CD14-positive monocyte (primary cell): ENCODE measurements at regions not wholly inside any gene's neighbourhood (a gene's known extent, or its start where the extent isn't known, plus 50 kb on each side); places are given as distances from the start of the nearest gene placed in this dataset.

Experiments
- DNase-seq, 3 donors: peaks; one replicate each; pipeline ENCODE4 v3.0.0-alpha.2; 2011 to 2022
- H2AFZ ChIP-seq: 2 replicates; pipeline ENCODE4 v1.6.0; 2012; ENCODE audit warnings: mild to moderate bottlenecking, low read depth, low read length, inconsistent platforms; ENCODE audit not compliant: insufficient read depth, poor library complexity, severe bottlenecking
- H3K27ac ChIP-seq, 2 donors: 1 replicate in 1 of 2; 2 replicates in 1 of 2; pipeline ENCODE4 v1.5.1; 2012 to 2013; ENCODE audit warnings: low read length in 2 of 2, control low read depth in 1 of 2, inconsistent platforms in 1 of 2, low read depth in 1 of 2, mild to moderate bottlenecking in 1 of 2
- H3K27me3 ChIP-seq, 2 donors: one replicate each; pipeline versions ENCODE4 v1.6.0 to v1.6.1; 2011 to 2013; ENCODE audit warnings: low read length in 2 of 2; ENCODE audit not compliant: control insufficient read depth in 2 of 2, insufficient read depth in 2 of 2
- H3K36me3 ChIP-seq, 2 donors: replicated peaks in 1 of 2; 1 replicate in 1 of 2; 2 replicates in 1 of 2; pipeline versions ENCODE4 v1.5.1 to v1.6.1; 2012 to 2013; ENCODE audit warnings: low read length in 2 of 2, control low read depth in 1 of 2, inconsistent platforms in 1 of 2, mild to moderate bottlenecking in 1 of 2; ENCODE audit not compliant: insufficient read depth in 2 of 2, control insufficient read depth in 1 of 2
- H3K4me1 ChIP-seq, 2 donors: 1 replicate in 1 of 2; 2 replicates in 1 of 2; pipeline versions ENCODE4 v1.5.1 to v1.6.1; 2012 to 2013; ENCODE audit warnings: low read length in 2 of 2, control low read depth in 1 of 2, inconsistent platforms in 1 of 2, mild to moderate bottlenecking in 1 of 2, moderate library complexity in 1 of 2; ENCODE audit not compliant: insufficient read depth in 2 of 2, control insufficient read depth in 1 of 2
- H3K4me2 ChIP-seq: replicated peaks from 2 replicates; pipeline ENCODE3; 2012; ENCODE audit warnings: low read length, moderate library complexity, mild to moderate bottlenecking; ENCODE audit not compliant: poor library complexity, severe bottlenecking; ENCODE audit errors: extremely low read depth
- H3K4me3 ChIP-seq, 3 experiments: fragments of 200-600 bp in 1 of 3; sonication (generic) in 1 of 3; replicated peaks in 1 of 3; 1 replicate in 2 of 3; 2 replicates in 1 of 3; pipeline ENCODE4 v1.5.1; 2011 to 2013; ENCODE audit warnings: low read length in 3 of 3, mild to moderate bottlenecking in 3 of 3, control low read depth in 2 of 3, low read depth in 2 of 3, inconsistent platforms in 1 of 3, moderate library complexity in 1 of 3
- H3K79me2 ChIP-seq: 2 replicates; pipeline ENCODE4 v1.6.0; 2012; ENCODE audit warnings: mild to moderate bottlenecking, control low read depth, inconsistent platforms, low read length, moderate library complexity; ENCODE audit not compliant: insufficient read depth
- H3K9ac ChIP-seq: 2 replicates; pipeline ENCODE4 v1.6.0; 2017; ENCODE audit warnings: low read length, mild to moderate bottlenecking; ENCODE audit not compliant: insufficient read depth, poor library complexity, severe bottlenecking
- H3K9me3 ChIP-seq, 2 donors: replicated peaks in 1 of 2; 1 replicate in 1 of 2; 2 replicates in 1 of 2; pipeline versions ENCODE4 v1.5.1 to v1.6.1; 2012 to 2013; ENCODE audit warnings: low read length in 2 of 2, control low read depth in 1 of 2; ENCODE audit not compliant: control insufficient read depth in 1 of 2, insufficient read depth in 1 of 2
- H4K20me1 ChIP-seq: 2 replicates; pipeline ENCODE4 v1.6.0; 2012; ENCODE audit warnings: mild to moderate bottlenecking, low read length, control low read depth, moderate library complexity; ENCODE audit not compliant: insufficient read depth
- H3K27ac Mint-ChIP-seq, 7 donors: one replicate each; pipeline ENCODE4 v1.8.0; 2020; ENCODE audit warnings: mild to moderate bottlenecking in 7 of 7, mixed read lengths in 7 of 7, moderate library complexity in 6 of 7, inconsistent platforms in 2 of 7
- H3K27me3 Mint-ChIP-seq, 3 donors: one replicate each; pipeline ENCODE4 v1.8.0; 2021 to 2022; ENCODE audit warnings: low read depth in 3 of 3, mild to moderate bottlenecking in 3 of 3, mixed read lengths in 3 of 3, moderate library complexity in 3 of 3, inconsistent platforms in 1 of 3
- H3K36me3 Mint-ChIP-seq, 2 donors: one replicate each; pipeline ENCODE4 v1.8.0; 2020; ENCODE audit warnings: mixed read lengths in 2 of 2, inconsistent platforms in 1 of 2, mild to moderate bottlenecking in 1 of 2
- H3K4me1 Mint-ChIP-seq: one replicate; pipeline ENCODE4 v1.8.0; 2020; ENCODE audit warnings: mild to moderate bottlenecking, mixed read lengths
- H3K4me3 Mint-ChIP-seq, 2 donors: one replicate each; pipeline ENCODE4 v1.8.0; 2020; ENCODE audit warnings: mild to moderate bottlenecking in 2 of 2, mixed read lengths in 2 of 2, moderate library complexity in 1 of 2
- H3K9me3 Mint-ChIP-seq, 7 donors: one replicate each; pipeline ENCODE4 v1.8.0; 2020 to 2022; ENCODE audit warnings: mixed read lengths in 7 of 7, mild to moderate bottlenecking in 6 of 7, moderate library complexity in 6 of 7, inconsistent platforms in 2 of 7
- WGBS: methylation state at CpG from one replicate; pipeline ENCODE4 v1.1.5; 2013; ENCODE audit warnings: missing lambda C conversion rate; ENCODE audit not compliant: insufficient coverage; 5-methylcytosine and 5-hydroxymethylcytosine counted together
- intact Hi-C, 2 donors: fragments of 100-400 bp; cut with micrococcal nuclease; formaldehyde crosslinking; loops; one replicate each; pipeline versions ENCODE4 v1.15.0 to v1.15.1; 2023
- TF ChIP-seq, protein P1 (sequence below): fragments of 200-600 bp; IDR thresholded peaks from one replicate; pipeline ENCODE4 v1.8.0; 2022; ENCODE audit warnings: antibody characterized with exemption, mild to moderate bottlenecking

DNA sequence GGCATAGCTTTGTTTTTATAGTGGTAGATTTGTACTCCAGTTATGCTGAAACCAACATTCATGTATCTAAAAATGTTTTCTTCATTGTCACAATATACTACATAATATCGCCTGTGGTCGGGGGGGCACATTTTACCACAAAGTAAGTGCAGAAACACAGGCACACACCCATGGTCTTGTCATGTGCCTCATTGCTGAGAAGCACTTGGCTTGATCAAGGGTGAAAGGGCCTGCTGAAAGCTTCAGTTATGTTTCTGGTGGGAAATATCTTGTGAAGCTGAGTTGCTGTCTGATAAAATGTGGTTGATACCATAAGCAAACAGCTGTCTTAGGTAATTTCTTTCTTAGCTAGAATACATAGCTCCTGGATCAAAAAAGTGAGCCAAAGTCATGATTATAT, 393.1 kb downstream of the MAN2A1 start:
- 100% methylated on average over 1 of the region's 2 CpGs for WGBS
- intact Hi-C loops: no loop called here

DNA sequence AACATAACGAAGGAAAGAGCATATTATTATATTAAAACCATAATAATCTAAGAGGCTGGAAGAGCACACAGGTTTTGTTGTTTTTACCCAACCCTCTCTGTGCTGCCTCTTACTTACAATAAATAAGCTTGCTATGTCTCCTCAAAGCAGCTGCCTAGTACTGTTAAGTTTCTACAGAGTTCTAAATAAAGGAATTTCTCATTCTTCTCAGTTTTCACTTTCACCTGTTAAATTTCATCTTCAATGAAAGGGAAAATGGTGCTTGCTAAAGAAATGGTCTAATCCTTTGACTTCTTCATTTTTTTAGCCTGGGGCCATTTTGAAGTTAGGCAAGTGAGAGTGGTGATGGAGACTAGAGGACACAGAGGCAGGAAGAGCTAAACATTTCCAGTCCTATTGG, 396.1 kb downstream of the MAN2A1 start:
- Histone ChIP-seq H3K4me2 (no peak overlapping the region), H3K4me3 (no peak overlapping the region), H3K79me2 (no peaks in the 10 kb centered on the region), H3K36me3 (no peaks in the 10 kb centered on the region), H4K20me1 (no peaks in the 10 kb centered on the region), H3K4me1 (no peaks in the 10 kb centered on the region), H3K27me3 (peaks cover 6 to 7% of the 10 kb centered on the region in 2 donors), H3K9me3 (no peaks in the 10 kb centered on the region), H2AFZ (no peak overlapping the region), H3K9ac (no peak overlapping the region), H3K27ac (no peak overlapping the region)
- Mint-ChIP-seq H3K4me1 (no peaks in the 10 kb centered on the region), H3K27ac (no peak overlapping the region), H3K27me3 (peaks cover 2 to 11% (median 9%) of the 10 kb centered on the region in 3 donors), H3K36me3 (no peaks in the 10 kb centered on the region), H3K9me3 (peaks cover 0 to 3% (median 0%) of the 10 kb centered on the region in 7 donors), H3K4me3 (no peak overlapping the region)
- no CpG with 5 or more reads among the region's 1 CpG for whole genome bisulfite sequencing
- intact Hi-C loops: no loop called here
- DNase-seq: no peak
- TF ChIP-seq, protein P1, sequence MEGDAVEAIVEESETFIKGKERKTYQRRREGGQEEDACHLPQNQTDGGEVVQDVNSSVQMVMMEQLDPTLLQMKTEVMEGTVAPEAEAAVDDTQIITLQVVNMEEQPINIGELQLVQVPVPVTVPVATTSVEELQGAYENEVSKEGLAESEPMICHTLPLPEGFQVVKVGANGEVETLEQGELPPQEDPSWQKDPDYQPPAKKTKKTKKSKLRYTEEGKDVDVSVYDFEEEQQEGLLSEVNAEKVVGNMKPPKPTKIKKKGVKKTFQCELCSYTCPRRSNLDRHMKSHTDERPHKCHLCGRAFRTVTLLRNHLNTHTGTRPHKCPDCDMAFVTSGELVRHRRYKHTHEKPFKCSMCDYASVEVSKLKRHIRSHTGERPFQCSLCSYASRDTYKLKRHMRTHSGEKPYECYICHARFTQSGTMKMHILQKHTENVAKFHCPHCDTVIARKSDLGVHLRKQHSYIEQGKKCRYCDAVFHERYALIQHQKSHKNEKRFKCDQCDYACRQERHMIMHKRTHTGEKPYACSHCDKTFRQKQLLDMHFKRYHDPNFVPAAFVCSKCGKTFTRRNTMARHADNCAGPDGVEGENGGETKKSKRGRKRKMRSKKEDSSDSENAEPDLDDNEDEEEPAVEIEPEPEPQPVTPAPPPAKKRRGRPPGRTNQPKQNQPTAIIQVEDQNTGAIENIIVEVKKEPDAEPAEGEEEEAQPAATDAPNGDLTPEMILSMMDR: no peak

More for the DNA sequence above, 393.1 kb downstream of the MAN2A1 start:
- H3K9me3 ChIP-seq: no peaks in the 10 kb centered on the region
- H3K9ac ChIP-seq: no peak overlapping the region
- Mint-ChIP-seq H3K36me3 (no peaks in the 10 kb centered on the region), H3K9me3 (peaks cover 0 to 4% (median 0%) of the 10 kb centered on the region in 7 donors), H3K4me3 (no peak overlapping the region), H3K4me1 (no peaks in the 10 kb centered on the region), H3K27me3 (peaks cover 0 to 5% (median 5%) of the 10 kb centered on the region in 3 donors), H3K27ac (no peak overlapping the region)
- TF ChIP-seq, protein P1: no peak
- no peaks in the 10 kb centered on the region for H3K79me2 ChIP-seq
- H3K36me3 ChIP-seq: no peaks in the 10 kb centered on the region
- H2AFZ ChIP-seq: no peak overlapping the region
- no peak overlapping the region for H3K4me3 ChIP-seq
- no peaks in the 10 kb centered on the region for H3K4me1 ChIP-seq
- H3K27ac ChIP-seq: no peak overlapping the region
- H3K4me2 ChIP-seq: no peak overlapping the region
- DNase-seq: no peak
- peaks cover 2 to 3% of the 10 kb centered on the region in 2 donors for H3K27me3 ChIP-seq
- no peaks in the 10 kb centered on the region for H4K20me1 ChIP-seq
